GM21381 (cell line): ENCODE measurements at regions not wholly inside any gene's neighbourhood (a gene's known extent, or its start where the extent isn't known, plus 50 kb on each side); places are given as distances from the start of the nearest gene placed in this dataset.

ENCODE experiments used
- ATAC-seq: cut with Tn5 transposase; IDR thresholded peaks from one replicate; pipeline ENCODE4 v1.9.1; 2021; ENCODE audit warnings: mild to moderate bottlenecking, moderate library complexity; ENCODE audit not compliant: unreplicated experiment

GRCh38 chr20:23282111-23282510, 68.5 kb upstream of the NXT1 start:
- no peak for ATAC-seq

GRCh38 chr20:23279836-23280235, 70.8 kb upstream of the NXT1 start:
- no peak for ATAC-seq

GRCh38 chr20:23278172-23278571, 72.4 kb upstream of the NXT1 start:
- ATAC-seq, result no peak

GRCh38 chr20:23277316-23277715, 73.3 kb upstream of the NXT1 start:
- ATAC-seq, result no peak

- no peak for ATAC-seq
These were observed 76.8 kb upstream of the NXT1 start for GRCh38 chr20:23273776-23274175.

GRCh38 chr20:23272176-23273029, 78.2 kb upstream of the NXT1 start:
- ATAC-seq, result no peak

- ATAC-seq, result no peak
These were observed 80.1 kb upstream of the NXT1 start for GRCh38 chr20:23270382-23270911.

GRCh38 chr20:23269954-23270353, 80.6 kb upstream of the NXT1 start:
- ATAC-seq, result no peak

GRCh38 chr20:23268792-23269354, 81.7 kb upstream of the NXT1 start:
- ATAC-seq, result no peak

GRCh38 chr20:23267909-23268308, 82.7 kb upstream of the NXT1 start:
- no peak for ATAC-seq

- ATAC-seq, result no peak
These were observed 83.8 kb upstream of the NXT1 start for GRCh38 chr20:23266530-23267398.

- no peak for ATAC-seq
These were observed 85.4 kb upstream of the NXT1 start for GRCh38 chr20:23265226-23265625.

- ATAC-seq, result no peak
These were observed 86.0 kb upstream of the NXT1 start for GRCh38 chr20:23264545-23264944.

- no peak for ATAC-seq
These were observed 90.3 kb upstream of the NXT1 start for GRCh38 chr20:23260181-23260840.

- ATAC-seq, result no peak
These were observed 91.9 kb upstream of the NXT1 start for GRCh38 chr20:23258747-23259121.

- ATAC-seq, result no peak
These were observed 92.5 kb upstream of the NXT1 start for GRCh38 chr20:23257848-23258746.

GRCh38 chr20:23257106-23257761, 93.4 kb upstream of the NXT1 start:
- ATAC-seq, result no peak

GRCh38 chr20:23255716-23256385, 94.7 kb upstream of the NXT1 start:
- no peak for ATAC-seq

GRCh38 chr20:23255106-23255505, 95.5 kb upstream of the NXT1 start:
- no peak for ATAC-seq
